ENCODE measurements at regions not wholly inside any gene's neighbourhood (a gene's known extent, or its start where the extent isn't known, plus 50 kb on each side); places are given as distances from the start of the nearest gene placed in this dataset.
"Not testable (repeated sequence)": the region's sequence is repeated elsewhere in the genome, so short reads cannot be mapped to it uniquely, and the experiment has no call there.

- no peak for DNase-seq (ENCODE audit: low spot score)
Measured at GRCh38 chr15:69685512-69686452, 233.2 kb downstream of the RPLP1 start.

- DNase-seq (ENCODE audit: low spot score): no peak
Measured at GRCh38 chr15:69686626-69687025, 234.0 kb downstream of the RPLP1 start.

GRCh38 chr15:69689133-69689532, 236.5 kb downstream of the RPLP1 start:
- DNase-seq (ENCODE audit: low spot score): no peak

- DNase-seq (ENCODE audit: low spot score): no peak
Measured at GRCh38 chr15:69691307-69692015, 238.8 kb downstream of the RPLP1 start.

GRCh38 chr15:69692342-69692741, 239.7 kb downstream of the RPLP1 start:
- no peak for DNase-seq (ENCODE audit: low spot score)

GRCh38 chr15:69693059-69693458, 240.4 kb downstream of the RPLP1 start:
- no peak for DNase-seq (ENCODE audit: low spot score)

- no peak for DNase-seq (ENCODE audit: low spot score)
Measured at GRCh38 chr15:69696946-69697345, 244.3 kb downstream of the RPLP1 start.

GRCh38 chr15:69697916-69698315, 245.3 kb downstream of the RPLP1 start:
- no peak for DNase-seq (ENCODE audit: low spot score)

GRCh38 chr15:69699096-69699495, 246.5 kb downstream of the RPLP1 start:
- no peak for DNase-seq (ENCODE audit: low spot score)

- no peak for DNase-seq (ENCODE audit: low spot score)
Measured at GRCh38 chr15:69700380-69700779, 247.8 kb downstream of the RPLP1 start.

- DNase-seq (ENCODE audit: low spot score): no peak
Measured at GRCh38 chr15:69701198-69701597, 248.6 kb downstream of the RPLP1 start.

- DNase-seq (ENCODE audit: low spot score): no peak
Measured at GRCh38 chr15:69703532-69704187, 251.0 kb downstream of the RPLP1 start.

- no peak for DNase-seq (ENCODE audit: low spot score)
Measured at GRCh38 chr15:69704229-69704628, 251.6 kb downstream of the RPLP1 start.

GRCh38 chr15:69704700-69705099, 252.1 kb downstream of the RPLP1 start:
- DNase-seq (ENCODE audit: low spot score): no peak

- DNase-seq (ENCODE audit: low spot score): no peak
Measured at GRCh38 chr15:69706353-69707097, 253.9 kb downstream of the RPLP1 start.

GRCh38 chr15:69707241-69707640, 254.6 kb downstream of the RPLP1 start:
- not testable (repeated sequence) for DNase-seq (ENCODE audit: low spot score)

GRCh38 chr15:69708436-69709122, 256.0 kb downstream of the RPLP1 start:
- not testable (repeated sequence) for DNase-seq (ENCODE audit: low spot score)

GRCh38 chr15:69712991-69713390, 260.4 kb downstream of the RPLP1 start:
- no peak for DNase-seq (ENCODE audit: low spot score)

GRCh38 chr15:69713726-69714559, 261.3 kb downstream of the RPLP1 start:
- no peak for DNase-seq (ENCODE audit: low spot score)

GRCh38 chr15:69715210-69715609, 262.6 kb downstream of the RPLP1 start:
- no peak for DNase-seq (ENCODE audit: low spot score)

Data from ecto neural progenitor cell (in vitro differentiated cells).